Large intestine (tissue), 3 donors: ENCODE measurements at regions not wholly inside any gene's neighbourhood (a gene's known extent, or its start where the extent isn't known, plus 50 kb on each side); places are given as distances from the start of the nearest gene placed in this dataset.

Experiments used
- DNase-seq, 2 donors: peaks; one replicate each; pipeline versions ENCODE4 v3.0.0 to v3.0.0-alpha.2; 2013
- H3K27ac ChIP-seq: one replicate; pipeline ENCODE4 v1.5.1; 2013; ENCODE audit warnings: low read length
- H3K27me3 ChIP-seq: 2 replicates; pipeline ENCODE4 v1.6.1; 2013; ENCODE audit warnings: low read length; ENCODE audit not compliant: control insufficient read depth, insufficient read depth
- H3K36me3 ChIP-seq: 2 replicates; pipeline ENCODE4 v1.6.1; 2013; ENCODE audit warnings: low read length; ENCODE audit not compliant: control insufficient read depth, insufficient read depth
- H3K4me1 ChIP-seq: one replicate; pipeline ENCODE4 v1.6.1; 2013; ENCODE audit warnings: low read length; ENCODE audit not compliant: control insufficient read depth, insufficient read depth
- H3K4me3 ChIP-seq: one replicate; pipeline ENCODE4 v1.5.1; 2013; ENCODE audit warnings: low read length
- H3K9me3 ChIP-seq: one replicate; pipeline ENCODE4 v1.6.1; 2013; ENCODE audit warnings: mild to moderate bottlenecking, low read depth, low read length, moderate library complexity; ENCODE audit not compliant: control insufficient read depth
- WGBS: methylation state at CpG from one replicate; pipeline ENCODE4 v1.1.5; 2013; ENCODE audit warnings: low lambda C conversion rate; ENCODE audit not compliant: insufficient coverage; 5-methylcytosine and 5-hydroxymethylcytosine counted together

DNA sequence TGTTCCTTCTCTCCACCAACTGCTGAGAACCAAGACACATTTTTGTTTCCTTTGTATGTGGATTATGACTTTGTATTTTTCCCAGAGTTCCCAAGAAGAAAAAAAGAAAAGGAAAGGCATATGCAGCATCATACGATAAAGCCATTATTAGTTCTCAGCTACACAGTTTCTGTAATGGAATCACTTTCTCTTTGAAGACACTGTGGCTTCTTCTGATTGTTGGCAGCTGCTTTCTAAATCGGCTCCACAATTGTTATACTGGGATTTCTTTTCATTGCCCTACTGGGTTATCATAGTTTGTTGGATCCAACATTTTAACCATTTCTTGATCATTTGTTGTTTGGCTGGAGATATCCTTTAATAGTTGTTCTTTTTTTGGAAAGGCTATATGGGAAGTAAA, 89.5 kb upstream of the HIVEP3 start:
- no peak for DNase-seq
- WGBS: 80% methylated on average over 1 of the region's 2 CpGs
- H3K27me3 ChIP-seq: peaks cover 3% of the 10 kb centered on the region
- no peak overlapping the region for H3K27ac ChIP-seq
- no peaks in the 10 kb centered on the region for H3K9me3 ChIP-seq
- no peaks in the 10 kb centered on the region for H3K36me3 ChIP-seq
- H3K4me3 ChIP-seq: no peak overlapping the region
- H3K4me1 ChIP-seq: no peaks in the 10 kb centered on the region

DNA sequence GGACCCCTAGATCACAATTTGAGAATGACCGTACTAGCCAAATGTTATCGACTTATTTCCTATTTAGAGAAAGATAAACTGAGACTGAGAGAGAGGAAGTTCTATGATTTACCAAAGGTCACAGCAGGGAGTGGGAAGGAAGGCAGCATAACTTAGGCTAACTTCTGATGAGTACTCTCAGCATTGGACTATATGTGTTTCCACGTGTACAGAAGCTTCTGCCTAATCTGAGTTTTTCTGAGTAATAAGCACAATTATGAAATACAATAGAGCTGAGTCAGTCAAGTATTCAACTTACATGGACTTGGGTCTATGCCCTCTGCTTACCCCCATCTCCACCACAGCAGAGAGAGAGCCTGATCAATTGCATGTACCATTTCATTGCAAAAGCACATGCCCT, 88.1 kb upstream of the HIVEP3 start:
- WGBS: no CpG with 5 or more reads among the region's 3 CpGs
- no peak for DNase-seq
- Histone ChIP-seq H3K27me3 (peaks cover 3% of the 10 kb centered on the region), H3K4me1 (no peaks in the 10 kb centered on the region), H3K27ac (no peak overlapping the region), H3K36me3 (no peaks in the 10 kb centered on the region), H3K9me3 (no peaks in the 10 kb centered on the region), H3K4me3 (no peak overlapping the region)

DNA sequence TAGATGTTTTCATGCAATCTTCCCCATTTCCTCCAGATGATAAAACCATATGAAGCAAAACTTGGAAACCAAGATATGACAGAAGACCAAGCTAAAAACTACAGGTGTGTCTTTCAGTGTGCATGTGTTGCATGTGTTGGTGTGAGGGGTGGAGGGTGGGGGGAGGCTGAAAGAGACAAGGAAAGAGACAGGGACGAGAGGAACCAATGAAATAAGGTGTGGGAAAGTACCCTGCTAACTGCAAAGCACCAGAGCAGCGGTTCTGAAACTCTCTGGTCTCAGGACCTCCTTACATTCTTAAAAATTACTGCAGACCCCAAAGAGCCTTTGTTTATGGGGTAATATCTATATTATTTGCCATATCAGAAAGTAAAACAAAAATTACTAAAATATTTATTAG, 87.4 kb upstream of the HIVEP3 start:
- Histone ChIP-seq H3K9me3 (no peaks in the 10 kb centered on the region), H3K4me3 (no peak overlapping the region), H3K27me3 (peaks cover 3% of the 10 kb centered on the region), H3K4me1 (no peaks in the 10 kb centered on the region), H3K27ac (no peak overlapping the region), H3K36me3 (no peaks in the 10 kb centered on the region)
- WGBS: no CpG with 5 or more reads among the region's 2 CpGs
- DNase-seq: no peak

DNA sequence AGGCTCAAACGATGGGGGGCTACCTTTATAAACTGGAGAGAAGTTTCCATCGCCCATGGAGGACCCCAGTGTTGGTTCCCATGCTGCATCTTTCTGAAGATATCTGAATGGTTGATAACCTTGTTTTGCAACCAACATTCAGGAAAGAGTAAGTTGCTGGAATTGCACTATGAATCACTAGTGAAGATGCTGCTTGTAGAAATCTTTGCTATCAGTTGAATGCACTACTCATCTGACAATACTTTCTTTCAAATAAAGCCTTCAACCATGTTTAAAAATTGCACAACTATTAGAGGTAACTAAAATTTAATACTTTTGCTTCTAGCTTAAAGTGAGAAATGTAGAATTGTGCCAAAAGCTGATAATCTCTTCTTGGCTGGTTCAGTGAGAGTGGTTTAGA, 86.8 kb upstream of the HIVEP3 start:
- H3K36me3 ChIP-seq: no peaks in the 10 kb centered on the region
- DNase-seq: no peak

DNA sequence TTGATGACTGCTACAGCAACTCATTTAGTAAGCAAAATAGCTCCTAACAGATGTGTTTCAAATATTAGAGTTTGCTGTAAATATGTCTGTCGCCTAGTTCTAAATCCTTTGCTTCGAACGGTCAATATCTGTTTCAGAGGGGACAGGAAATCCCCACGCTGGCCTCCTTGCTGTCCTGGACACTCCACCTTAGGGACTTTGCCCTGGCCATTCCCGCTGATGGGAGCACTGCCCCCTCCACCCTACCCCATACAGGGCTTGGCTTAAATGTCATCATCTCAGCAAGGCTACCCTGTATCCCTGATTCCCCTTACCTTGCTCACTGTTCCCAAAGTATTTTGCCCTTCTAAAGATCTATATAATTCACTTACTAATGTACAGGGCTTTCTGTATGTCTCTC, 86.1 kb upstream of the HIVEP3 start:
- Histone ChIP-seq H3K27ac (no peak overlapping the region), H3K4me1 (no peaks in the 10 kb centered on the region), H3K27me3 (peaks cover 3% of the 10 kb centered on the region), H3K36me3 (no peaks in the 10 kb centered on the region), H3K9me3 (no peaks in the 10 kb centered on the region), H3K4me3 (no peak overlapping the region)
- DNase-seq: no peak
- no CpG with 5 or more reads among the region's 5 CpGs for WGBS

More for the DNA sequence above, 86.8 kb upstream of the HIVEP3 start:
- WGBS: no CpG with 5 or more reads among the region's 2 CpGs
- Histone ChIP-seq H3K4me3 (no peak overlapping the region), H3K4me1 (no peaks in the 10 kb centered on the region), H3K9me3 (no peaks in the 10 kb centered on the region), H3K27ac (no peak overlapping the region), H3K27me3 (peaks cover 3% of the 10 kb centered on the region)

DNA sequence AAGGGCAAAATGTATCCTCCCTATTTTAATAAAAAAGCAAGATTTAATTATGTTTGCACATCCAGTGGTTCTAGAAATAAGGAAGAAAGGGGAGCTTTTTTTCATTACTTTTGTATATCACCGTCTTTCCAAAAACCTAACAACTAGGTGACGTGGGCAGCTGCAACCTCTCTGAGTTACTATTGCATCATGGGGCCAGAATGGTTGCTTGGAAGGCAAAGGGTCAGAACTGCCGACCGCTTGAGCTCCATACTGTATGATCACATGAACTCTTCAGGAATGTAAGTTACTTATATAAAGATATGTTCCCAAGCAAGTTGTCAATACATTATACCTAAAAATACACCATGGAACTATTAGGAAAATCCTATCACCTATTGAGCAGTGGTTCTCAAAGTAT, 85.6 kb upstream of the HIVEP3 start:
- Histone ChIP-seq H3K36me3 (no peaks in the 10 kb centered on the region), H3K27ac (no peak overlapping the region), H3K27me3 (peaks cover 3% of the 10 kb centered on the region), H3K4me3 (no peak overlapping the region), H3K9me3 (no peaks in the 10 kb centered on the region), H3K4me1 (no peaks in the 10 kb centered on the region)
- 100% methylated on average over 1 of the region's 4 CpGs for WGBS
- no peak for DNase-seq

DNA sequence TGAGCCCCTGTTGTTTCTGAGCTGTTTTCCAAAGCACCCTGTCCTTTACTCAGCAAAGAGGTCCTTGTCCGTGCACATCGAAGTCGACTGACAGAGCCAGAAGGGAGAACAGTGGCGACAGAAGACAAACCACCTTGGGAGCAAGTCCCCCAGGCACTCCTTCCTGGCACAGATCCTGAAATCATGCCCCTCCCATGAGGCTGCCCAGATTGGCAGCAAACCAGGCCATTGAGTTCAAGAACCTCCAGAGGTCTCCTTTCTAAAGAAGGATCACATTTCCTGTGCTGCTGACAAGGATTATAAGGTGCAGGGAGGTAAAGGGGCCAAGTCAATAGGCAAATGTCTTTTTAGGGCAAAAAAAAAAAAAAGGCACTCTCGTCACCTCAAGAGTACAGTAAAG, 84.7 kb upstream of the HIVEP3 start:
- no peak overlapping the region for H3K4me3 ChIP-seq
- no peak for DNase-seq
- no peaks in the 10 kb centered on the region for H3K9me3 ChIP-seq
- H3K4me1 ChIP-seq: no peaks in the 10 kb centered on the region
- H3K27ac ChIP-seq: no peak overlapping the region
- H3K27me3 ChIP-seq: peaks cover 3% of the 10 kb centered on the region
- no CpG with 5 or more reads among the region's 5 CpGs for WGBS
- H3K36me3 ChIP-seq: no peaks in the 10 kb centered on the region

DNA sequence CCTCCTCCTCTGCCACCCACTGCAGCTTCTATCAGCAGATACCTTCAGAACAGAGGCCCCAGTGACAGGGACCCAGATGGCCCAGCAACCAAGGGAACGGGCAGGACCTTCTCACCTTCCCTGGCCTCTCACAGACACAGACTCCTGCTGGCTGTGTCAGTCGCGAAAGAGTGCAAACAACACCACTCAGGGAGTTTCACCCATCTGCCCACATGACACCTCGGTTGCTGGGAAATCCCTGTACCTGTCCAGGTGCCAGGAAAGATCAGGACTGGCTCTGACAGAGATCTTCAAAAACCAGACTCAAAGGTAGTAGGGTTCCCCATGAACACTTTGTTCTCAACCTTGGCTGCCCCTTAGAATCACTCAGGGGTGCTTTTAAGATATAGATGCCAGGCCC, 83.5 kb upstream of the HIVEP3 start:
- Histone ChIP-seq H3K9me3 (no peaks in the 10 kb centered on the region), H3K4me1 (no peaks in the 10 kb centered on the region), H3K4me3 (no peak overlapping the region), H3K27ac (no peak overlapping the region), H3K36me3 (no peaks in the 10 kb centered on the region), H3K27me3 (peaks cover 3% of the 10 kb centered on the region)
- no peak for DNase-seq
- no CpG with 5 or more reads among the region's 4 CpGs for WGBS

DNA sequence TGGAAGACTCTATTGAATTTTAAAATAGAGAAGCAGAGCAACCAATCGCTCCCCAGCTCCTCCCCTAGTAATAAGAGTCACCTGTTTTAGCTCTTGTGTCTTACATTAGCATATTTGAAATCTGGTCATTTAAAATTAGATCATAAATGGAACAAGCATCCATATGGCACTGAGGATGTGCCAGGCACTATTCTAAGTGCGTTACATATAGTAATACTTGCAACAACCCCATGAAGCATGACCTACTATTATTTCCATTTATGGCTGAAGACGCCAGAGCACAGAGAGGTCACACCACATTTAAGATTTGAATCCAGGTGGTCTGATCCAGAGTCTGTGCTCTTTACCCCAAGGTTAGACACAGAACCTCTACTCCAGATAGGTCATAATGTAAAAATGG, 82.0 kb upstream of the HIVEP3 start:
- Histone ChIP-seq H3K36me3 (no peaks in the 10 kb centered on the region), H3K4me3 (no peak overlapping the region), H3K27me3 (no peaks in the 10 kb centered on the region), H3K4me1 (no peaks in the 10 kb centered on the region), H3K27ac (no peak overlapping the region), H3K9me3 (no peaks in the 10 kb centered on the region)
- DNase-seq: no peak
- WGBS: no CpG with 5 or more reads among the region's 3 CpGs

DNA sequence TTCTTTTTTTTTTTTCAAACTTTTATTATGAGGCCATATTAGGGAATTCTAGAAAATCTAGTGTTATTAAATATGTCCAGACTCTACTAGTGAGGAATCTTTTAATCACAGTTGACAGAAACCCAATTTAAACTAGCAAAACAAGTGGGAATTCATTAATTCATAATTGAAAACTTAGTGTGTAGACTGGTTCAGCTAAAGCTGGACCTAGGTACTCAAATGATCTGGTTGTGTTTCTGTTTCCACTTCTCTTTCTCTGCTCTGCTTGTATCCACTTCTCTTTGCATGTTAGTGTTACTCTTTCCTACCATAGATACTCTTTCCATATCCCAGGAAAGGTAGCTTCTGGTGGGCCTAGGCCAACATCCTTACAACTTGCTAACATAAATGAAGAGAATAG, 81.2 kb upstream of the HIVEP3 start:
- H3K4me3 ChIP-seq: no peak overlapping the region

DNA sequence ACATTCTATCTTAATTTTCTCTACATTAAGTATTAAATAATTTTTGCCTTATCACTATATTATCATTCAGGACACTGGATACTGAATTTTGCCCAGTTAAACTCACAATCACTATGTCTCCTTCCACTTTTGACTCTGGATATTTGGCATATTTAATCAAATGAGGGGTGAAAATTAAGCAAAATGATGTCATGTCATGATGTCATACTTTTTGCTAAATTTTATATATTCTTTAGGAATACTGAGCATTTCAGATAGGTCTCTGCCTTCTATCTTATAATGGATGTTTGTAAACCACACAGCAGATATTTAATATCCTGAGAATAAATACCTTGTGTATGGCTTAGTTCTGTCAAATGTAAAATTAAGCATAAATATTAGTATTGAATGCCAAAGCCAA, 79.5 kb upstream of the HIVEP3 start:
- no peak for DNase-seq
- no peaks in the 10 kb centered on the region for H3K27me3 ChIP-seq
- no peaks in the 10 kb centered on the region for H3K36me3 ChIP-seq
- no peak overlapping the region for H3K4me3 ChIP-seq
- no peaks in the 10 kb centered on the region for H3K4me1 ChIP-seq
- no peak overlapping the region for H3K27ac ChIP-seq
- no peaks in the 10 kb centered on the region for H3K9me3 ChIP-seq

More for the DNA sequence above, 81.2 kb upstream of the HIVEP3 start:
- no peak overlapping the region for H3K27ac ChIP-seq
- no peaks in the 10 kb centered on the region for H3K27me3 ChIP-seq
- H3K36me3 ChIP-seq: no peaks in the 10 kb centered on the region
- no peaks in the 10 kb centered on the region for H3K4me1 ChIP-seq
- DNase-seq: no peak
- no peaks in the 10 kb centered on the region for H3K9me3 ChIP-seq
